AG04449 (cell line): ENCODE measurements at regions not wholly inside any gene's neighbourhood (a gene's known extent, or its start where the extent isn't known, plus 50 kb on each side); places are given as distances from the start of the nearest gene placed in this dataset.

Source experiments
- CTCF ChIA-PET: fragments of 350-600 bp; formaldehyde crosslinking; extraction: SDS; loops from one replicate; lab custom pipeline; 2021; ENCODE audit warnings: antibody characterized with exemption; lab: Yijun Ruan, JAX
- POLR2A ChIA-PET: fragments of 400-600, 350-600 bp; formaldehyde crosslinking; extraction: SDS; loops from one replicate; lab custom pipeline; 2020; ENCODE audit warnings: antibody characterized with exemption, inconsistent platforms; lab: Yijun Ruan, JAX
- DNase-seq: peaks from one replicate; pipeline ENCODE4 v3.0.0-alpha.2; 2010; ENCODE audit warnings: low read depth, low spot score
- H3K4me3 ChIP-seq: 2 replicates; pipeline ENCODE4 v1.5.1; 2011; ENCODE audit warnings: low read depth, mild to moderate bottlenecking, control low read depth, low read length
- TF ChIP-seq, protein P1 (sequence below): IDR thresholded peaks from one replicate; pipeline ENCODE4 v1.5.1; 2011; ENCODE audit warnings: mild to moderate bottlenecking, moderate library complexity, low read length, control low read depth, inconsistent platforms; ENCODE audit not compliant: insufficient read depth; ENCODE audit errors: missing control alignments

DNA sequence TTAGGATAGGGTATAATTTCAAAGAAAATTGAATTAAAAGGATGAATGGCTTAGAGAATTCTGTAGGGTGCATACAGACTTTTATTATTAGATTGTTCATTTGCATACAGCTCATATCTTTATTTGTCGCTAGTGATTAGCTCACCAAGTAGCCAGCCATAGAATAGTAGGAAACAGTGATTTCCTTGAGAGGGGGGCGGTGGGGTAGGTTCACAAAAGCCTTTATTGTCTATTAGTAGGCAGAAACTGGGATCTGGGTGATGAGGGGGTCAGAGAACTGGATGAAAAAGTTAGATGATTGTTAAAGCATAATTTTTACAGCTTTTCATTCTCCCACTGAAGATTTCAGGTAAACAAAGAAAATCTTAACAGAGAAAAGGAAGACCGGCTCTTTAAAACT lies 77.6 kb upstream of the RAP2B start:
- TF ChIP-seq, protein P1, sequence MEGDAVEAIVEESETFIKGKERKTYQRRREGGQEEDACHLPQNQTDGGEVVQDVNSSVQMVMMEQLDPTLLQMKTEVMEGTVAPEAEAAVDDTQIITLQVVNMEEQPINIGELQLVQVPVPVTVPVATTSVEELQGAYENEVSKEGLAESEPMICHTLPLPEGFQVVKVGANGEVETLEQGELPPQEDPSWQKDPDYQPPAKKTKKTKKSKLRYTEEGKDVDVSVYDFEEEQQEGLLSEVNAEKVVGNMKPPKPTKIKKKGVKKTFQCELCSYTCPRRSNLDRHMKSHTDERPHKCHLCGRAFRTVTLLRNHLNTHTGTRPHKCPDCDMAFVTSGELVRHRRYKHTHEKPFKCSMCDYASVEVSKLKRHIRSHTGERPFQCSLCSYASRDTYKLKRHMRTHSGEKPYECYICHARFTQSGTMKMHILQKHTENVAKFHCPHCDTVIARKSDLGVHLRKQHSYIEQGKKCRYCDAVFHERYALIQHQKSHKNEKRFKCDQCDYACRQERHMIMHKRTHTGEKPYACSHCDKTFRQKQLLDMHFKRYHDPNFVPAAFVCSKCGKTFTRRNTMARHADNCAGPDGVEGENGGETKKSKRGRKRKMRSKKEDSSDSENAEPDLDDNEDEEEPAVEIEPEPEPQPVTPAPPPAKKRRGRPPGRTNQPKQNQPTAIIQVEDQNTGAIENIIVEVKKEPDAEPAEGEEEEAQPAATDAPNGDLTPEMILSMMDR, result no peak
- CTCF ChIA-PET, result no interaction called here
- POLR2A ChIA-PET, result no interaction called here
- DNase-seq, result no peak
- no peak overlapping the region for H3K4me3 ChIP-seq

DNA sequence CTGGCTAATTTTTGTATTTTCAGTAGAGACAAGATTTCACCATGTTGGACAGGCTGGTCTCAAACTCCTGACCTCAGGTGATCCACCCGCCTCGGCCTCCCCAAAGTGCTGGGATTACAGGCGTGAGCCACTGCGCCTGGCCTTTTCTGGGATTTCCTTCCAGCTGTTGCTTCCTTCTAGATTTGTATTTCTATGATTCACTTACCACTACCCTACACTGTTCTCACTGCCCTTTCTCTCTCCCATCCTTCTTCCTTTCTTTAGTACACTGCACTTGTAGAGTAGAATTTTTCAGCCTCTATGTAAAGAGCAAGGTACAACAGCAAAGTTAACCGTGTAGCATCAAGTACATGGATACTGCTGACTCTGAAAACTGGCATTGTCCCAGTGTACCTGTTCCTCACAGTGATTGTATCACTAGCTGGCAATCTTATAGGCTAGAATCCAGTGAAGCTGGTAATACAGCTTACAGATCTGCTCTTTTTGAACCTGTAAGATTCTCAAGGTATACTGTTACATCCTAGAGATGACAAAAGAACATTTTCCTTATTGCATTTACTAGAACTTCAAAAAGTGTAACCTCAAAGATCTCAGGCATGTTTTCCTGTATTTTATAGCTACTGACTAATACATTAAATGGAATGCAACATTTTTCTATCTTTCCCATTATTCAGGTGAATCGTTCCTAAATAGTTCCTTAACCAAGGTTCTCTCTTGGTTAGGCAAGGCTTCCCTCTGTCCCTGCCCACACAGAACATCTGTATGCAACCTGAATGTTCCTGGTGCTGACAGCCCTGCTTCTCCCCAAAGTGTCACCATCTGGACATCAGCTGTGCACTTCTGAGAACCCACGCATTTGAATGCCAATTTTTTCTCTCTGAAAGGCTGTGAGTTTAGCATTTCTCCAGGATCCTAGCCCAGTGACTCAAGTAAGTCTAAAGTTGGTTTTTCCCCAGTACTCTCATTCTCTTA lies 74.1 kb upstream of the RAP2B start:
- peak; percentile 53 for DNase-seq
- no peak overlapping the region for H3K4me3 ChIP-seq
- ChIA-PET CTCF (interaction anchor here (1.3 kb wide), 1 partner anchor 45 kb away, joined by 3 read pairs; no protein-coding TSS in a partner anchor), POLR2A (interaction anchor here (1.2 kb wide), 1 partner anchor 72 kb away, joined by 3 read pairs; no protein-coding TSS in a partner anchor)
- TF ChIP-seq, protein P1, result no peak

DNA sequence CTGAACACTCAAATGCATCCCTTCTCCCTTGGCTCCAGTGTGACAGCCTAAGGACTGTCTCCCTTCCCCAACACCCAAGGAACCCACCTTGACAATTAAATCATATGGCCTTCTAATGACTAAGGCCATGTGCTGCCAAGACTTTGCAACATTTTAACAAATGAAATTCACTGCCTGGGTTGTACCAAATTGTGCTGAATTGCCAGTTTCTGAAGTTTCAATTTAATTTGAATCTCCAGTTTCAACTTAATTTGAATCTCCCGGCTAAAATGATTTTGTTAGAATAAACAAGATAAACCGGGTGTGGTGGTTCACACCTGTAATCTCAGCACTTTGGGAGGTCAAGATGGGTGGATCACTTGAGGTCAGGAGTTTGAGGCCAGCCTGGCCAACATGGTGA lies 72.4 kb upstream of the RAP2B start:
- ChIA-PET POLR2A (no interaction called here), CTCF (no interaction called here)
- TF ChIP-seq, protein P1, result no peak
- no peak overlapping the region for H3K4me3 ChIP-seq
- no peak for DNase-seq

DNA sequence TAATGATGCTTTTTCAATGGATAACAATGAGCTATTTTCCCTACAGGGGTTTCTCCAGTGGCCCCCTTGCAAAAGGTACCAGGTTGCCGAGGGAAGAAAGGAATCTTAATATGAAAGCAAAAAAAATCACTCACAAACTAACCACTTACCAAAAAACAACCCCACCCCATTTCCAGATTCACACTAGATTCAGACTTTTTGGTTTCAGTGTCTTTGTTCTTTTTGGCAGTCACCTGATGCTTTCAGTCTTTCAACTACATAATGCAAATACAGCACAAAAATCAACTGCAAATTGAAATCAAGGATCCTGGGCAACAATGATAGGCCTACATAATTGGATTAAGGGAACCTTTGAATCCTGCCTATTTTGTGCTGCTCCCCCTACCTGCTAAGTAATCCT lies 71.1 kb upstream of the RAP2B start:
- no peak for DNase-seq
- CTCF ChIA-PET, result no interaction called here
- POLR2A ChIA-PET, result no interaction called here
- TF ChIP-seq, protein P1, result no peak
- no peak overlapping the region for H3K4me3 ChIP-seq

DNA sequence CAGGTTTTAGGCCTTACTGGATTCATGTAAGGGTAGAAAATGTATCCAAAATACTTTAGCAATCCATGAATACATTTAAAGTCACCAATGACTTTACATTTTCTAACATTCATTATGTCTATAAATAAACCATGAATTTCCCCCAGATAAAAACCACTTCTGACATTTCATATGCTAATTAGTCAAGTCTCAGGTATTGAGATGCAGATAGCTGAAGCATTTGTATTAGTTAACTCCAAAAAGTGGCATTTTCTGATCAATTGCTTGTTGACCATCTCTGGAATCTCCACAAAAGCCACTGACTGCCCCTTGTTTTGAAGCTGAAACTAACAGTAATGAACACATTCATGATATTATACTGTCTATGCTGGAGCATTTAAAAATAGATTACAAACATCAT lies 68.4 kb upstream of the RAP2B start:
- ChIA-PET CTCF (no interaction called here), POLR2A (no interaction called here)
- TF ChIP-seq, protein P1, result no peak
- H3K4me3 ChIP-seq, result no peak overlapping the region
- DNase-seq, result no peak

DNA sequence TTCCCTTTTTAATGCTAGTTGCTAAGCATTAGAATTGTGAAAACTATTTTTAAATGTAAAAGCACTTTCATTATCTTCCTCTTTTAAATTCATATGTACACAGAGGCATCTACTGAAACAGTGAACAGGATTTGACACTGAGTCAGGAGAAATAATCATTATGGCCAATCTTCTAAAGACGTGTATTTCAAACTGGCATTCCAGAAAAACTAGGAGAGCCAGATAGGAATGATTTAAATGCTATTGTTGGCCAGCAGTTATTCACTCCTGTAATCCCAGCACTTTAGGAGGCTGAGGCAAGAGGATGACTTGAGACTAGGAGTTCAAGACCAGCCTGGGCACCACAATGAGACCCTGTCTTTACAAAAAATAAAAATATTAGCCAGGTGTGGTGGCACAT lies 67.6 kb upstream of the RAP2B start:
- POLR2A ChIA-PET, result no interaction called here
- no peak overlapping the region for H3K4me3 ChIP-seq
- no peak for DNase-seq
- CTCF ChIA-PET, result no interaction called here
- TF ChIP-seq, protein P1, result no peak
